Thyroid gland (tissue), 4 donors: ENCODE measurements at regions not wholly inside any gene's neighbourhood (a gene's known extent, or its start where the extent isn't known, plus 50 kb on each side); places are given as distances from the start of the nearest gene placed in this dataset.

ENCODE experiments used
- POLR2A ChIP-seq, 2 donors: fragments of 450-650 bp; IDR thresholded peaks; one replicate each; pipeline ENCODE4 v1.6.1; 2017; ENCODE audit warnings: antibody characterized with exemption in 2 of 2, mild to moderate bottlenecking in 2 of 2, moderate library complexity in 1 of 2
- TF ChIP-seq, protein P1 (sequence below), 6 experiments: fragments of 200-600 bp in 3 of 6; fragments of 450-650 bp in 3 of 6; sonication (generic) in 3 of 6; IDR thresholded peaks; one replicate each; pipeline ENCODE4 v1.5.1; 2016 to 2019; ENCODE audit warnings: antibody characterized with exemption in 6 of 6, mild to moderate bottlenecking in 2 of 6, inconsistent platforms in 1 of 6, moderate library complexity in 1 of 6

DNA sequence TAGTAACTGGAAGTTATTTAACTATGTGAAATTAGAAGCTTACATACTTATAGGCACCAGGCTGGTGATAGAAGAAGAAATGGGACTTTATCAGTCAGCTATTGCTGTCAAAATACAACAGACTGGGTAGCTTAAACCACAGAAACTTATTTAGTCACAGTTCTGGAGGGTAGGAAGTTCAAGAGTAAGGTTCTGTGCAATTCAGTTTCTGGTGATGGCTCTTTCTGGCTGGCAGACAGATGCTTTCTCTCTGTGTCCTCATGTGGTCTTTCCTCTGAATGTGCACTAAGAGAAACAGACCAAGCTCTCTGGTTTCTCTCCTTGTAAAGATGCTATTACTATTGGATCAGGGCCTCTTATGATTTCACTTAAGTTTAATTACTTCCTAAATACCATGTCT is 92.1 kb upstream of the ANKRD50 start:
- TF ChIP-seq, protein P1, sequence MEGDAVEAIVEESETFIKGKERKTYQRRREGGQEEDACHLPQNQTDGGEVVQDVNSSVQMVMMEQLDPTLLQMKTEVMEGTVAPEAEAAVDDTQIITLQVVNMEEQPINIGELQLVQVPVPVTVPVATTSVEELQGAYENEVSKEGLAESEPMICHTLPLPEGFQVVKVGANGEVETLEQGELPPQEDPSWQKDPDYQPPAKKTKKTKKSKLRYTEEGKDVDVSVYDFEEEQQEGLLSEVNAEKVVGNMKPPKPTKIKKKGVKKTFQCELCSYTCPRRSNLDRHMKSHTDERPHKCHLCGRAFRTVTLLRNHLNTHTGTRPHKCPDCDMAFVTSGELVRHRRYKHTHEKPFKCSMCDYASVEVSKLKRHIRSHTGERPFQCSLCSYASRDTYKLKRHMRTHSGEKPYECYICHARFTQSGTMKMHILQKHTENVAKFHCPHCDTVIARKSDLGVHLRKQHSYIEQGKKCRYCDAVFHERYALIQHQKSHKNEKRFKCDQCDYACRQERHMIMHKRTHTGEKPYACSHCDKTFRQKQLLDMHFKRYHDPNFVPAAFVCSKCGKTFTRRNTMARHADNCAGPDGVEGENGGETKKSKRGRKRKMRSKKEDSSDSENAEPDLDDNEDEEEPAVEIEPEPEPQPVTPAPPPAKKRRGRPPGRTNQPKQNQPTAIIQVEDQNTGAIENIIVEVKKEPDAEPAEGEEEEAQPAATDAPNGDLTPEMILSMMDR (IDR thresholded peaks at IDR 0.05), result no peak
- no peak for TF ChIP-seq POLR2A (IDR thresholded peaks at IDR 0.05)
